HEK293 (cell line): ENCODE measurements at regions not wholly inside any gene's neighbourhood (a gene's known extent, or its start where the extent isn't known, plus 50 kb on each side); places are given as distances from the start of the nearest gene placed in this dataset.

Experiments
- CTCF ChIA-PET: fragments of 350-600 bp; formaldehyde crosslinking; extraction: SDS; loops from one replicate; lab custom pipeline; 2021; ENCODE audit warnings: antibody characterized with exemption; lab: Yijun Ruan, JAX
- POLR2A ChIA-PET: fragments of 300-600 bp; formaldehyde crosslinking; extraction: SDS; loops from one replicate; lab custom pipeline; 2020; ENCODE audit warnings: antibody characterized with exemption, inconsistent platforms; lab: Yijun Ruan, JAX
- H3K27ac ChIP-seq: fragments of 200-500 bp; sonication (Bioruptor generic); 2 replicates; pipeline ENCODE4 v1.5.1; 2014; ENCODE audit warnings: low read depth, low read length, control low read depth, inconsistent platforms; ENCODE audit errors: extremely low read depth
- H3K36me3 ChIP-seq, 2 experiments: fragments of 200-500 bp in 1 of 2; sonication (Bioruptor generic) in 1 of 2; 1 replicate in 1 of 2; 2 replicates in 1 of 2; pipeline ENCODE4 v1.5.1; 2014 to 2017; ENCODE audit warnings: inconsistent platforms in 2 of 2, low read length in 2 of 2; ENCODE audit not compliant: control insufficient read depth in 2 of 2, insufficient read depth in 1 of 2
- H3K4me1 ChIP-seq: fragments of 200-500 bp; sonication (Bioruptor generic); 2 replicates; pipeline ENCODE4 v1.5.1; 2014; ENCODE audit warnings: mild to moderate bottlenecking, low read length, inconsistent platforms; ENCODE audit not compliant: control insufficient read depth, insufficient read depth
- H3K4me3 ChIP-seq: 2 replicates; pipeline ENCODE4 v1.5.1; 2011; ENCODE audit warnings: low read depth, mild to moderate bottlenecking, control low read depth, low read length, moderate library complexity
- H3K9me3 ChIP-seq: fragments of 200-500 bp; sonication (Bioruptor generic); 2 replicates; pipeline ENCODE4 v1.5.1; 2014; ENCODE audit warnings: low read depth, low read length, inconsistent platforms; ENCODE audit not compliant: control insufficient read depth, insufficient read depth
- GLI2 ChIP-seq: fragments of 450-650 bp; formaldehyde crosslinking; IDR thresholded peaks from 2 replicates; pipeline ENCODE4; 2017; ENCODE audit warnings: missing biosample characterization, missing genetic modification characterization, low read depth, borderline replicate concordance
- GLIS2 ChIP-seq: fragments of 450-650 bp; formaldehyde crosslinking; IDR thresholded peaks from 2 replicates; pipeline ENCODE4 v1.5.1; 2016; ENCODE audit warnings: missing biosample characterization, missing genetic modification characterization
- PRDM1 ChIP-seq: fragments of 450-650 bp; formaldehyde crosslinking; IDR thresholded peaks from 2 replicates; pipeline ENCODE4; 2016; ENCODE audit warnings: missing biosample characterization, missing genetic modification characterization
- SALL2 ChIP-seq: fragments of 450-650 bp; formaldehyde crosslinking; IDR thresholded peaks from 2 replicates; pipeline ENCODE4 v1.5.0; 2017; ENCODE audit warnings: missing biosample characterization, mild to moderate bottlenecking, missing genetic modification characterization, borderline replicate concordance
- SP7 ChIP-seq: fragments of 450-650 bp; formaldehyde crosslinking; IDR thresholded peaks from 2 replicates; pipeline ENCODE4 v1.5.1; 2016; ENCODE audit warnings: missing biosample characterization, missing genetic modification characterization
- ZBTB17 ChIP-seq: fragments of 450-650 bp; formaldehyde crosslinking; IDR thresholded peaks from 2 replicates; pipeline ENCODE4 v1.5.1; 2016; ENCODE audit warnings: missing biosample characterization, missing genetic modification characterization
- ZEB2 ChIP-seq: fragments of 450-650 bp; formaldehyde crosslinking; IDR thresholded peaks from 2 replicates; pipeline ENCODE4 v1.5.1; 2016; ENCODE audit warnings: missing biosample characterization, missing genetic modification characterization
- ZFP69B ChIP-seq: fragments of 450-650 bp; formaldehyde crosslinking; IDR thresholded peaks from 2 replicates; pipeline ENCODE4 v1.5.1; 2016; ENCODE audit warnings: missing biosample characterization, missing genetic modification characterization
- ZIC2 ChIP-seq: fragments of 450-650 bp; formaldehyde crosslinking; IDR thresholded peaks from 2 replicates; pipeline ENCODE4 v1.5.1; 2016; ENCODE audit warnings: missing biosample characterization, missing genetic modification characterization
- ZNF112 ChIP-seq: fragments of 450-650 bp; formaldehyde crosslinking; IDR thresholded peaks from 2 replicates; pipeline ENCODE4 v1.5.0; 2017; ENCODE audit warnings: missing biosample characterization, missing genetic modification characterization
- ZNF221 ChIP-seq: fragments of 450-650 bp; formaldehyde crosslinking; IDR thresholded peaks from 2 replicates; pipeline ENCODE4 v1.5.1; 2017; ENCODE audit warnings: missing biosample characterization, missing genetic modification characterization, borderline replicate concordance
- ZNF311 ChIP-seq: fragments of 450-650 bp; formaldehyde crosslinking; IDR thresholded peaks from 2 replicates; pipeline ENCODE4 v1.5.1; 2017; ENCODE audit warnings: missing biosample characterization, missing genetic modification characterization, borderline replicate concordance
- ZNF335 ChIP-seq: fragments of 450-650 bp; formaldehyde crosslinking; conservative IDR thresholded peaks from 2 replicates; pipeline ENCODE4 v1.5.1; 2016; ENCODE audit warnings: missing biosample characterization, missing genetic modification characterization
- ZNF433 ChIP-seq: fragments of 450-650 bp; formaldehyde crosslinking; IDR thresholded peaks from 2 replicates; pipeline ENCODE4 v1.5.1; 2016; ENCODE audit warnings: missing biosample characterization, missing genetic modification characterization, low read depth
- ZNF677 ChIP-seq: fragments of 450-650 bp; IDR thresholded peaks from 2 replicates; pipeline ENCODE4 v1.5.0; 2018; ENCODE audit warnings: missing biosample characterization, mild to moderate bottlenecking, missing genetic modification characterization, moderate library complexity
- ZNF843 ChIP-seq: fragments of 450-650 bp; formaldehyde crosslinking; IDR thresholded peaks from 2 replicates; pipeline ENCODE4 v1.5.1; 2016; ENCODE audit warnings: missing biosample characterization, missing genetic modification characterization
- TF ChIP-seq, protein P1 (sequence below): fragments of 450-650 bp; formaldehyde crosslinking; IDR thresholded peaks from 2 replicates; pipeline ENCODE4 v1.5.1; 2016; ENCODE audit warnings: missing biosample characterization, missing genetic modification characterization
- TF ChIP-seq, protein P2 (sequence below): fragments of 450-650 bp; formaldehyde crosslinking; IDR thresholded peaks from 2 replicates; pipeline ENCODE4 v1.5.1; 2016; ENCODE audit warnings: missing biosample characterization, missing genetic modification characterization
- TF ChIP-seq, protein P3 (sequence below): fragments of 450-650 bp; IDR thresholded peaks from 2 replicates; pipeline ENCODE4 v1.5.1; 2018; ENCODE audit warnings: missing biosample characterization, mild to moderate bottlenecking, missing genetic modification characterization
- TF ChIP-seq, protein P4 (sequence below): fragments of 450-650 bp; formaldehyde crosslinking; conservative IDR thresholded peaks from 2 replicates; pipeline ENCODE4 v1.5.1; 2016; ENCODE audit warnings: low read depth, missing biosample characterization, missing genetic modification characterization
- TF ChIP-seq, protein P5 (sequence below): fragments of 450-650 bp; formaldehyde crosslinking; IDR thresholded peaks from 2 replicates; pipeline ENCODE4 v1.5.1; 2017; ENCODE audit warnings: missing biosample characterization, missing genetic modification characterization
- TF ChIP-seq, protein P6 (sequence below): fragments of 450-650 bp; formaldehyde crosslinking; IDR thresholded peaks from 2 replicates; pipeline ENCODE4 v1.5.1; 2016; ENCODE audit warnings: missing biosample characterization, missing genetic modification characterization, low read depth

DNA sequence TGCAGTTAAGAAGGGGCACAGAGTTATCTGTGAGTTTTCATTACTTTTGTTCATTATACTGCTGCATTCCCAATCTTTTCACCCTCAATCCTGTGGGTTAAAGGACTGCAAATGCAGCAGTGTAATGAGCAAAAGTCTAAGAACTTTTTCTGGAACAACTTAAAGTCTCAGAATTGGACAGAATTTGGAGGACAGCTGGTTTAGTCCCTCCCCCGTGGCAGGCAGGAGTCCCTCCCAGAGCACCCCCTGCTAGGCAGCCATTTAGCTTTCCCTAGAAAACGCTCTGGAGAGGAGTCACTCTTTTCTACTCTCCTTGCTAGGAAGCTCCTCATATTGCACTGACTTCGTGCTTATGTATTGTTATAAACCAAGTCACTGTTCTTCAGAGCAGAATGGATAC, 156.3 kb upstream of the UBE2E1 start (continued):
- TF ChIP-seq GLIS2 (tag by site-specific recombination): 0 out of 2 replicates have a peak, but pooled peaks have one; percentile 13
- TF ChIP-seq ZNF112 (tag by site-specific recombination): no peak
- no peak for TF ChIP-seq ZBTB17 (tag by site-specific recombination)
- TF ChIP-seq, protein P1, sequence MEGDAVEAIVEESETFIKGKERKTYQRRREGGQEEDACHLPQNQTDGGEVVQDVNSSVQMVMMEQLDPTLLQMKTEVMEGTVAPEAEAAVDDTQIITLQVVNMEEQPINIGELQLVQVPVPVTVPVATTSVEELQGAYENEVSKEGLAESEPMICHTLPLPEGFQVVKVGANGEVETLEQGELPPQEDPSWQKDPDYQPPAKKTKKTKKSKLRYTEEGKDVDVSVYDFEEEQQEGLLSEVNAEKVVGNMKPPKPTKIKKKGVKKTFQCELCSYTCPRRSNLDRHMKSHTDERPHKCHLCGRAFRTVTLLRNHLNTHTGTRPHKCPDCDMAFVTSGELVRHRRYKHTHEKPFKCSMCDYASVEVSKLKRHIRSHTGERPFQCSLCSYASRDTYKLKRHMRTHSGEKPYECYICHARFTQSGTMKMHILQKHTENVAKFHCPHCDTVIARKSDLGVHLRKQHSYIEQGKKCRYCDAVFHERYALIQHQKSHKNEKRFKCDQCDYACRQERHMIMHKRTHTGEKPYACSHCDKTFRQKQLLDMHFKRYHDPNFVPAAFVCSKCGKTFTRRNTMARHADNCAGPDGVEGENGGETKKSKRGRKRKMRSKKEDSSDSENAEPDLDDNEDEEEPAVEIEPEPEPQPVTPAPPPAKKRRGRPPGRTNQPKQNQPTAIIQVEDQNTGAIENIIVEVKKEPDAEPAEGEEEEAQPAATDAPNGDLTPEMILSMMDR (tag by site-specific recombination): no peak
- TF ChIP-seq, protein P2, sequence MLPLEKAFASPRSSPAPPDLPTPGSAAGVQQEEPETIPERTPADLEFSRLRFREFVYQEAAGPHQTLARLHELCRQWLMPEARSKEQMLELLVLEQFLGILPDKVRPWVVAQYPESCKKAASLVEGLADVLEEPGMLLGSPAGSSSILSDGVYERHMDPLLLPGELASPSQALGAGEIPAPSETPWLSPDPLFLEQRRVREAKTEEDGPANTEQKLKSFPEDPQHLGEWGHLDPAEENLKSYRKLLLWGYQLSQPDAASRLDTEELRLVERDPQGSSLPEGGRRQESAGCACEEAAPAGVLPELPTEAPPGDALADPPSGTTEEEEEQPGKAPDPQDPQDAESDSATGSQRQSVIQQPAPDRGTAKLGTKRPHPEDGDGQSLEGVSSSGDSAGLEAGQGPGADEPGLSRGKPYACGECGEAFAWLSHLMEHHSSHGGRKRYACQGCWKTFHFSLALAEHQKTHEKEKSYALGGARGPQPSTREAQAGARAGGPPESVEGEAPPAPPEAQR (tag by site-specific recombination): no peak
- 0 out of 2 replicates have a peak, but pooled peaks have one; percentile 25 for TF ChIP-seq ZIC2 (tag by site-specific recombination)
- no peak for TF ChIP-seq ZNF433
- no peak for TF ChIP-seq ZNF843 (tag by site-specific recombination)
- TF ChIP-seq, protein P3, sequence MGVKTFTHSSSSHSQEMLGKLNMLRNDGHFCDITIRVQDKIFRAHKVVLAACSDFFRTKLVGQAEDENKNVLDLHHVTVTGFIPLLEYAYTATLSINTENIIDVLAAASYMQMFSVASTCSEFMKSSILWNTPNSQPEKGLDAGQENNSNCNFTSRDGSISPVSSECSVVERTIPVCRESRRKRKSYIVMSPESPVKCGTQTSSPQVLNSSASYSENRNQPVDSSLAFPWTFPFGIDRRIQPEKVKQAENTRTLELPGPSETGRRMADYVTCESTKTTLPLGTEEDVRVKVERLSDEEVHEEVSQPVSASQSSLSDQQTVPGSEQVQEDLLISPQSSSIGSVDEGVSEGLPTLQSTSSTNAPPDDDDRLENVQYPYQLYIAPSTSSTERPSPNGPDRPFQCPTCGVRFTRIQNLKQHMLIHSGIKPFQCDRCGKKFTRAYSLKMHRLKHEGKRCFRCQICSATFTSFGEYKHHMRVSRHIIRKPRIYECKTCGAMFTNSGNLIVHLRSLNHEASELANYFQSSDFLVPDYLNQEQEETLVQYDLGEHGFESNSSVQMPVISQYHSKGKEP (tag by site-specific recombination): no peak
- peak; percentile 18; the same call in 1 of the 2 replicates for TF ChIP-seq PRDM1 (tag by site-specific recombination)
- TF ChIP-seq ZFP69B (tag by site-specific recombination): no peak
- TF ChIP-seq, protein P4, sequence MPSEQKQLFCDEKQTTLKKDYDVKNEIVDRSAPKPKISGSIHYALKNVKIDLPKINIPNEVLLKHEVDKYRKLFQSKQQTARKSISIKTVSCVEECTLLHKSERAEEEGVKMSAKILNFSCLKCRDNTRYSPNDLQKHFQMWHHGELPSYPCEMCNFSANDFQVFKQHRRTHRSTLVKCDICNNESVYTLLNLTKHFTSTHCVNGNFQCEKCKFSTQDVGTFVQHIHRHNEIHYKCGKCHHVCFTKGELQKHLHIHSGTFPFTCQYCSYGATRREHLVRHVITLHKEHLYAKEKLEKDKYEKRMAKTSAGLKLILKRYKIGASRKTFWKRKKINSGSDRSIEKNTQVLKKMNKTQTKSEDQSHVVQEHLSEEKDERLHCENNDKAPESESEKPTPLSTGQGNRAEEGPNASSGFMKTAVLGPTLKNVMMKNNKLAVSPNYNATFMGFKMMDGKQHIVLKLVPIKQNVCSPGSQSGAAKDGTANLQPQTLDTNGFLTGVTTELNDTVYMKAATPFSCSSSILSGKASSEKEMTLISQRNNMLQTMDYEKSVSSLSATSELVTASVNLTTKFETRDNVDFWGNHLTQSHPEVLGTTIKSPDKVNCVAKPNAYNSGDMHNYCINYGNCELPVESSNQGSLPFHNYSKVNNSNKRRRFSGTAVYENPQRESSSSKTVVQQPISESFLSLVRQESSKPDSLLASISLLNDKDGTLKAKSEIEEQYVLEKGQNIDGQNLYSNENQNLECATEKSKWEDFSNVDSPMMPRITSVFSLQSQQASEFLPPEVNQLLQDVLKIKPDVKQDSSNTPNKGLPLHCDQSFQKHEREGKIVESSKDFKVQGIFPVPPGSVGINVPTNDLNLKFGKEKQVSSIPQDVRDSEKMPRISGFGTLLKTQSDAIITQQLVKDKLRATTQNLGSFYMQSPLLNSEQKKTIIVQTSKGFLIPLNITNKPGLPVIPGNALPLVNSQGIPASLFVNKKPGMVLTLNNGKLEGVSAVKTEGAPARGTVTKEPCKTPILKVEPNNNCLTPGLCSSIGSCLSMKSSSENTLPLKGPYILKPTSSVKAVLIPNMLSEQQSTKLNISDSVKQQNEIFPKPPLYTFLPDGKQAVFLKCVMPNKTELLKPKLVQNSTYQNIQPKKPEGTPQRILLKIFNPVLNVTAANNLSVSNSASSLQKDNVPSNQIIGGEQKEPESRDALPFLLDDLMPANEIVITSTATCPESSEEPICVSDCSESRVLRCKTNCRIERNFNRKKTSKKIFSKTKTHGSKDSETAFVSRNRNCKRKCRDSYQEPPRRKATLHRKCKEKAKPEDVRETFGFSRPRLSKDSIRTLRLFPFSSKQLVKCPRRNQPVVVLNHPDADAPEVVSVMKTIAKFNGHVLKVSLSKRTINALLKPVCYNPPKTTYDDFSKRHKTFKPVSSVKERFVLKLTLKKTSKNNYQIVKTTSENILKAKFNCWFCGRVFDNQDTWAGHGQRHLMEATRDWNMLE: no peak
- no peak for TF ChIP-seq ZNF677
- no peak for TF ChIP-seq SALL2 (tag by site-specific recombination)

DNA sequence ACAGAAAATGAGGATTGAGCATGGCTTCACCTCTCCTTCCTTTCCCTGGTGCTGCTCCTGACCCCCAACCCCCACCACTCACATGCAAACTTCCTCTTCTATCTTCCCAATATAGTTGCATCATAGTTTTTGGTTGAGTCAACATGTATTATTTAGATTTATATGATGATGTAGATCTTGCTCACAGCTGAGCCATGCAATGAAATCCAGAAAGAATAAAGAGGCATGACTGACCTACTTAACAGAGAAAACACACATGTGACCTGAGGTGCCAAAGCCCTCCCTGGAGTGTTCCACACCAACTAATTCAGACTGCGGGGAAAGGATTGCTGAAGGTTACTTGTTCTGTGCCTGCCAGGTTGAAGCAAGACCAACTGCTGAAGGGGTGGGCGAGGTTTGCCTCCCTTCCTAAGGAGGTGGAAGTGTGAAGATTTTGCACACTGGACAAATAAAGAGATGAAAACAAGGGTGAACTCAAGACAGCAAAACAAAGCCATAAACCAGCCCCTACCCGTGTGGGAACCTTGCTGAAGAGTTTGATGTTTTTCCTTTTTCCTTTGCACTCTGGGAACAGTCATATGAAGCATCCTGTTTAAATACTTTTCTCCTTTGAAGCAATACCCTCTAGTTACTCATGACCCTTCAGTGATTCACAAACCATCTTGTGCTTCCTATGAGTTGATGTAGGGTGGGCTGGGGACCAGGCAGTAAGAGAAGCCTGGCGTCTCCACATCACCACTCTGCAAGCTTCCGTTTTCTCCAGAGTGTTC, 155.2 kb upstream of the UBE2E1 start:
- Histone ChIP-seq H3K27ac (no peak overlapping the region), H3K4me3 (no peak overlapping the region), H3K36me3 (no peaks in the 10 kb centered on the region), H3K9me3 (no peaks in the 10 kb centered on the region), H3K4me1 (peaks cover 6% of the 10 kb centered on the region)
- POLR2A ChIA-PET: no interaction called here
- CTCF ChIA-PET: interaction anchor here (0.5 kb wide), 1 partner anchor 9 kb away, joined by 4 read pairs; no protein-coding TSS in a partner anchor
- TF ChIP-seq ZNF843 (tag by site-specific recombination): 0 out of 2 replicates have a peak, but pooled peaks have one; percentile 24
- no peak for TF ChIP-seq GLI2 (tag by site-specific recombination)
- TF ChIP-seq ZNF311 (tag by site-specific recombination): no peak
- TF ChIP-seq, protein P5, sequence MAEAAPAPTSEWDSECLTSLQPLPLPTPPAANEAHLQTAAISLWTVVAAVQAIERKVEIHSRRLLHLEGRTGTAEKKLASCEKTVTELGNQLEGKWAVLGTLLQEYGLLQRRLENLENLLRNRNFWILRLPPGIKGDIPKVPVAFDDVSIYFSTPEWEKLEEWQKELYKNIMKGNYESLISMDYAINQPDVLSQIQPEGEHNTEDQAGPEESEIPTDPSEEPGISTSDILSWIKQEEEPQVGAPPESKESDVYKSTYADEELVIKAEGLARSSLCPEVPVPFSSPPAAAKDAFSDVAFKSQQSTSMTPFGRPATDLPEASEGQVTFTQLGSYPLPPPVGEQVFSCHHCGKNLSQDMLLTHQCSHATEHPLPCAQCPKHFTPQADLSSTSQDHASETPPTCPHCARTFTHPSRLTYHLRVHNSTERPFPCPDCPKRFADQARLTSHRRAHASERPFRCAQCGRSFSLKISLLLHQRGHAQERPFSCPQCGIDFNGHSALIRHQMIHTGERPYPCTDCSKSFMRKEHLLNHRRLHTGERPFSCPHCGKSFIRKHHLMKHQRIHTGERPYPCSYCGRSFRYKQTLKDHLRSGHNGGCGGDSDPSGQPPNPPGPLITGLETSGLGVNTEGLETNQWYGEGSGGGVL (tag by site-specific recombination): peak; percentile 62
- TF ChIP-seq, protein P6, sequence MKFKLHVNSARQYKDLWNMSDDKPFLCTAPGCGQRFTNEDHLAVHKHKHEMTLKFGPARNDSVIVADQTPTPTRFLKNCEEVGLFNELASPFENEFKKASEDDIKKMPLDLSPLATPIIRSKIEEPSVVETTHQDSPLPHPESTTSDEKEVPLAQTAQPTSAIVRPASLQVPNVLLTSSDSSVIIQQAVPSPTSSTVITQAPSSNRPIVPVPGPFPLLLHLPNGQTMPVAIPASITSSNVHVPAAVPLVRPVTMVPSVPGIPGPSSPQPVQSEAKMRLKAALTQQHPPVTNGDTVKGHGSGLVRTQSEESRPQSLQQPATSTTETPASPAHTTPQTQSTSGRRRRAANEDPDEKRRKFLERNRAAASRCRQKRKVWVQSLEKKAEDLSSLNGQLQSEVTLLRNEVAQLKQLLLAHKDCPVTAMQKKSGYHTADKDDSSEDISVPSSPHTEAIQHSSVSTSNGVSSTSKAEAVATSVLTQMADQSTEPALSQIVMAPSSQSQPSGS (tag by site-specific recombination): peak; percentile 34; the same call in 1 of the 2 replicates
- no peak for TF ChIP-seq SP7 (tag by site-specific recombination)
- no peak for TF ChIP-seq ZNF221 (tag by site-specific recombination)
- TF ChIP-seq ZEB2 (tag by site-specific recombination): peak; percentile 53
- TF ChIP-seq ZNF335 (tag by site-specific recombination): peak; percentile 42; the same call in 1 of the 2 replicates
